ENCODE measurements at regions not wholly inside any gene's neighbourhood (a gene's known extent, or its start where the extent isn't known, plus 50 kb on each side); places are given as distances from the start of the nearest gene placed in this dataset.

- no peak for DNase-seq (ENCODE audit: low read depth, low spot score)
Observed at GRCh38 chr2:48254839-48255238, 59.6 kb upstream of the FOXN2 start.

- no peak for DNase-seq (ENCODE audit: low read depth, low spot score)
Observed at GRCh38 chr2:48257456-48257855, 57.0 kb upstream of the FOXN2 start.

GRCh38 chr2:48258481-48259149 lies 55.9 kb upstream of the FOXN2 start:
- DNase-seq (ENCODE audit: low read depth, low spot score) = no peak

- DNase-seq (ENCODE audit: low read depth, low spot score) = no peak
Observed at GRCh38 chr2:48259811-48260210, 54.7 kb upstream of the FOXN2 start.

- DNase-seq (ENCODE audit: low read depth, low spot score) = no peak
Observed at GRCh38 chr2:48264627-48265026, 49.9 kb upstream of the FOXN2 start.
